H9 (cell line): ENCODE measurements at regions not wholly inside any gene's neighbourhood (a gene's known extent, or its start where the extent isn't known, plus 50 kb on each side); places are given as distances from the start of the nearest gene placed in this dataset.

Experiments
- DNase-seq: peaks from one replicate; pipeline ENCODE4 v3.0.0-alpha.2; 2017
- H2AFZ ChIP-seq: one replicate; pipeline ENCODE4 v1.6.1; 2013; ENCODE audit warnings: mild to moderate bottlenecking, low read length, control low read depth, moderate library complexity
- H2AK5ac ChIP-seq: 2 replicates; pipeline ENCODE4 v1.6.1; 2013; ENCODE audit warnings: low read length, control low read depth, mixed read lengths; ENCODE audit not compliant: insufficient read length
- H2BK120ac ChIP-seq: one replicate; pipeline ENCODE4 v1.6.1; 2013; ENCODE audit warnings: low read depth, mild to moderate bottlenecking, low read length, control low read depth, inconsistent platforms; ENCODE audit not compliant: poor library complexity, severe bottlenecking
- H2BK12ac ChIP-seq: 2 replicates; pipeline ENCODE4 v1.6.1; 2013; ENCODE audit warnings: low read length, control low read depth, mixed read lengths, low read depth; ENCODE audit not compliant: insufficient read length
- H2BK15ac ChIP-seq: 2 replicates; pipeline ENCODE4 v1.6.1; 2013; ENCODE audit warnings: low read depth, low read length, control low read depth
- H2BK20ac ChIP-seq: one replicate; pipeline ENCODE4 v1.6.1; 2013; ENCODE audit warnings: low read depth, mild to moderate bottlenecking, low read length, control low read depth, inconsistent platforms; ENCODE audit not compliant: poor library complexity, severe bottlenecking
- H2BK5ac ChIP-seq: 2 replicates; pipeline ENCODE4 v1.6.1; 2013; ENCODE audit warnings: low read length, control low read depth, mixed read lengths; ENCODE audit not compliant: insufficient read length
- H3K14ac ChIP-seq: 2 replicates; pipeline ENCODE4 v1.6.1; 2013; ENCODE audit warnings: low read length, control low read depth; ENCODE audit not compliant: insufficient read depth
- H3K18ac ChIP-seq: 2 replicates; pipeline ENCODE4 v1.6.1; 2013; ENCODE audit warnings: low read depth, mild to moderate bottlenecking, mixed read lengths, low read length, control low read depth; ENCODE audit not compliant: insufficient read length
- H3K23ac ChIP-seq: 2 replicates; pipeline ENCODE4 v1.6.1; 2013; ENCODE audit warnings: low read length, control low read depth, mixed read lengths, low read depth; ENCODE audit not compliant: insufficient read length
- H3K23me2 ChIP-seq: 2 replicates; pipeline ENCODE4 v1.6.1; 2013; ENCODE audit warnings: low read depth, mild to moderate bottlenecking, mixed read lengths, low read length, control low read depth; ENCODE audit not compliant: insufficient read length, poor library complexity, severe bottlenecking
- H3K27ac ChIP-seq: 2 replicates; pipeline ENCODE4 v1.5.1; 2013; ENCODE audit warnings: low read length, control low read depth, mixed read lengths, low read depth; ENCODE audit not compliant: insufficient read length
- H3K27me3 ChIP-seq: 2 replicates; pipeline ENCODE4 v1.6.1; 2013; ENCODE audit warnings: low read length, control low read depth, inconsistent platforms; ENCODE audit not compliant: insufficient read depth
- H3K4ac ChIP-seq: 2 replicates; pipeline ENCODE4 v1.6.1; 2013; ENCODE audit warnings: low read depth, mild to moderate bottlenecking, control low read depth, inconsistent platforms, low read length, moderate library complexity
- H3K4me1 ChIP-seq: 2 replicates; pipeline ENCODE4 v1.6.1; 2013; ENCODE audit warnings: low read length, control low read depth, inconsistent platforms; ENCODE audit not compliant: insufficient read depth
- H3K4me2 ChIP-seq: 2 replicates; pipeline ENCODE4 v1.6.1; 2013; ENCODE audit warnings: low read length, control low read depth, mixed read lengths; ENCODE audit not compliant: insufficient read length, insufficient read depth
- H3K56ac ChIP-seq: 2 replicates; pipeline ENCODE4 v1.6.1; 2013; ENCODE audit warnings: low read depth, mild to moderate bottlenecking, mixed read lengths, low read length, control low read depth; ENCODE audit not compliant: insufficient read length
- H3K79me1 ChIP-seq: 2 replicates; pipeline ENCODE4 v1.6.1; 2013; ENCODE audit warnings: low read depth, mild to moderate bottlenecking, moderate library complexity, low read length, control low read depth, inconsistent platforms; ENCODE audit not compliant: insufficient read depth, poor library complexity, severe bottlenecking
- H3K79me2 ChIP-seq: 2 replicates; pipeline ENCODE4 v1.6.1; 2013; ENCODE audit warnings: low read length, control low read depth, inconsistent platforms; ENCODE audit not compliant: insufficient read depth
- H3K9ac ChIP-seq: 2 replicates; pipeline ENCODE4 v1.6.1; 2013; ENCODE audit warnings: low read length, control low read depth, mixed read lengths; ENCODE audit not compliant: insufficient read length; ENCODE audit errors: extremely low read depth
- H3K9me3 ChIP-seq: one replicate; pipeline ENCODE4 v1.6.1; 2013; ENCODE audit warnings: low read depth, low read length, inconsistent platforms; ENCODE audit not compliant: control insufficient read depth
- H3T11ph ChIP-seq: one replicate; pipeline ENCODE4 v1.6.1; 2013; ENCODE audit warnings: mild to moderate bottlenecking, low read length, control low read depth, inconsistent platforms
- H4K20me1 ChIP-seq: one replicate; pipeline ENCODE4 v1.6.1; 2013; ENCODE audit not compliant: control insufficient read depth, insufficient read length, insufficient read depth
- H4K5ac ChIP-seq: 2 replicates; pipeline ENCODE4 v1.6.1; 2013; ENCODE audit warnings: low read depth, mild to moderate bottlenecking, mixed read lengths, low read length, control low read depth; ENCODE audit not compliant: insufficient read length
- H4K8ac ChIP-seq: replicated peaks from 2 replicates; pipeline ENCODE4 v1.6.1; 2013; ENCODE audit warnings: low read length, control low read depth, mixed read lengths, low read depth; ENCODE audit not compliant: insufficient read length
- H4K91ac ChIP-seq: 2 replicates; pipeline ENCODE4 v1.6.1; 2013; ENCODE audit warnings: low read depth, mild to moderate bottlenecking, moderate library complexity, mixed read lengths, low read length, control low read depth; ENCODE audit not compliant: insufficient read length
- H3K27ac Mint-ChIP-seq, 3 experiments: 2 replicates in 2 of 3; 3 replicates in 1 of 3; pipeline ENCODE4 v1.8.0; 2020 to 2021; ENCODE audit warnings: mixed read lengths in 3 of 3, mild to moderate bottlenecking in 1 of 3, moderate library complexity in 1 of 3
- H3K27me3 Mint-ChIP-seq: 2 replicates; pipeline ENCODE4 v1.8.0; 2021; ENCODE audit warnings: low read depth, mild to moderate bottlenecking, moderate library complexity, mixed read lengths
- H3K36me3 Mint-ChIP-seq, 3 experiments: 2 replicates in 2 of 3; 3 replicates in 1 of 3; pipeline ENCODE4 v1.8.0; 2020 to 2021; ENCODE audit warnings: low read depth in 3 of 3, mixed read lengths in 3 of 3; ENCODE audit not compliant: insufficient read depth in 1 of 3
- H3K4me1 Mint-ChIP-seq, 2 experiments: 2 replicates each; pipeline ENCODE4 v1.8.0; 2020; ENCODE audit warnings: mixed read lengths in 2 of 2
- H3K4me3 Mint-ChIP-seq, 2 experiments: 2 replicates in 1 of 2; 3 replicates in 1 of 2; pipeline ENCODE4 v1.8.0; 2020 to 2021; ENCODE audit warnings: mild to moderate bottlenecking in 2 of 2, mixed read lengths in 2 of 2, moderate library complexity in 1 of 2
- H3K9me3 Mint-ChIP-seq, 2 experiments: 2 replicates in 1 of 2; 3 replicates in 1 of 2; pipeline ENCODE4 v1.8.0; 2020; ENCODE audit warnings: mild to moderate bottlenecking in 2 of 2, mixed read lengths in 2 of 2, moderate library complexity in 1 of 2
- WGBS: extraction: QIAGEN DNeasy Blood & Tissue Kit; methylation state at CpG from one replicate; pipeline ENCODE4 v1.1.7; 2013; ENCODE audit warnings: missing lambda C conversion rate, low lambda C conversion rate, mixed read lengths; ENCODE audit not compliant: insufficient read length; ENCODE audit errors: extremely low coverage; 5-methylcytosine and 5-hydroxymethylcytosine counted together
- TF ChIP-seq, protein P1 (sequence below): fragments of 200-600 bp; sonication (generic); conservative IDR thresholded peaks from 3 replicates; pipeline ENCODE4 v1.8.0; 2021; ENCODE audit warnings: antibody characterized with exemption, mild to moderate bottlenecking

DNA sequence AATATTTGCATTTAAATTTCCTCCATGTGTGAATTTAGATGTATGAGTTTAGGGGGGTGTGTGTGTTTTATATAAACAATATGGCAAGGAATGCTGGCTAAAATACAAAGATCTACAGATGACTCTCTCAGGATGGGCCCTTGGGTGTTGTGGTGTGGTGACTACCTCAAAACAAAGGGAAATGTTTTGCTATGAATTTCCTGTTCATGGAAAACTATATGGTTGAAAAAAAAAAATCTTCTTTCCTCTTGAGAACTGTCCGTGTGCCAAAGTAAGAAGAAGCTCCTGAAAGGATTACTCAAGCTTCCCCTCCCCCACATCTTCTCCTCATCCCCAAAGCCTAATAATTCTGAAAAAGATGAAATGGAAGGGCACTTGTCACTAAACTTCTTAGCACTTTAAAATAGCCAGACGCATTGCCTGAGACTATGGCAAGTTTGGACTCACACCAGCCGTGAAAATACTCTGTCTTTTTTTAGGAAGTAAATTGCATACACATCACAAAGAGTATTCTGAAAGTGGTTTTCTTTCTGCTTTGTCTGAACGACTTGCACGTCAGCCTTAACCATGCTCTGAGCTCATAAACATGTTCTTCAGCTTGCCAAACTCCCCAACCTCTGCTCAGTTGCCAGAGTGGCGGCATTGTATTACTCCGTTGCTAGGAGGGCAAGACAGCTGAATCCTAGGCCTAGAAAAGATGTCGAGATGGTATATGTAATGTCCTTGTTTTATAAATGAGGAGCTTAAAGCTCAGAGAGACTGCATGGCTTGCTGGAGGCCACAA lies 250.4 kb upstream of the JADE1 start:
- H4K5ac ChIP-seq, result no peak overlapping the region
- no peak overlapping the region for H3K56ac ChIP-seq
- no peaks in the 10 kb centered on the region for H4K20me1 ChIP-seq
- H3K23me2 ChIP-seq, result no peaks in the 10 kb centered on the region
- no peaks in the 10 kb centered on the region for H3K4me1 ChIP-seq
- no peaks in the 10 kb centered on the region for H3K79me2 ChIP-seq
- no peak overlapping the region for H3K4me2 ChIP-seq
- H3K23ac ChIP-seq, result no peak overlapping the region
- H3K4ac ChIP-seq, result no peak overlapping the region
- TF ChIP-seq, protein P1, sequence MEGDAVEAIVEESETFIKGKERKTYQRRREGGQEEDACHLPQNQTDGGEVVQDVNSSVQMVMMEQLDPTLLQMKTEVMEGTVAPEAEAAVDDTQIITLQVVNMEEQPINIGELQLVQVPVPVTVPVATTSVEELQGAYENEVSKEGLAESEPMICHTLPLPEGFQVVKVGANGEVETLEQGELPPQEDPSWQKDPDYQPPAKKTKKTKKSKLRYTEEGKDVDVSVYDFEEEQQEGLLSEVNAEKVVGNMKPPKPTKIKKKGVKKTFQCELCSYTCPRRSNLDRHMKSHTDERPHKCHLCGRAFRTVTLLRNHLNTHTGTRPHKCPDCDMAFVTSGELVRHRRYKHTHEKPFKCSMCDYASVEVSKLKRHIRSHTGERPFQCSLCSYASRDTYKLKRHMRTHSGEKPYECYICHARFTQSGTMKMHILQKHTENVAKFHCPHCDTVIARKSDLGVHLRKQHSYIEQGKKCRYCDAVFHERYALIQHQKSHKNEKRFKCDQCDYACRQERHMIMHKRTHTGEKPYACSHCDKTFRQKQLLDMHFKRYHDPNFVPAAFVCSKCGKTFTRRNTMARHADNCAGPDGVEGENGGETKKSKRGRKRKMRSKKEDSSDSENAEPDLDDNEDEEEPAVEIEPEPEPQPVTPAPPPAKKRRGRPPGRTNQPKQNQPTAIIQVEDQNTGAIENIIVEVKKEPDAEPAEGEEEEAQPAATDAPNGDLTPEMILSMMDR, result no peak
- Mint-ChIP-seq H3K27ac (no peak overlapping the region), H3K36me3 (no peaks in the 10 kb centered on the region; a peak in 1 of 7 replicates), H3K4me1 (peaks cover 4 to 9% of the 10 kb centered on the region in 2 experiments), H3K9me3 (no peaks in the 10 kb centered on the region), H3K27me3 (no peaks in the 10 kb centered on the region), H3K4me3 (no peak overlapping the region)
- H3K27me3 ChIP-seq, result no peaks in the 10 kb centered on the region
- no peak overlapping the region for H2BK15ac ChIP-seq
- no peak overlapping the region for H3T11ph ChIP-seq
- no peak overlapping the region for H4K91ac ChIP-seq
- H3K14ac ChIP-seq, result no peak overlapping the region
- H3K27ac ChIP-seq, result no peak overlapping the region
- no CpG with 5 or more reads among the region's 8 CpGs for WGBS
- no peak overlapping the region for H3K18ac ChIP-seq
- no peak overlapping the region for H4K8ac ChIP-seq
- H2BK5ac ChIP-seq, result no peak overlapping the region
- no peak overlapping the region for H3K9ac ChIP-seq
- no peak overlapping the region for H2AFZ ChIP-seq
- H2BK20ac ChIP-seq, result no peak overlapping the region
- no peaks in the 10 kb centered on the region for H3K9me3 ChIP-seq
- H2BK12ac ChIP-seq, result no peak overlapping the region
- H3K79me1 ChIP-seq, result no peaks in the 10 kb centered on the region
- no peak overlapping the region for H2AK5ac ChIP-seq
- no peak for DNase-seq
- H2BK120ac ChIP-seq, result no peak overlapping the region
